ENCODE measurements at regions not wholly inside any gene's neighbourhood (a gene's known extent, or its start where the extent isn't known, plus 50 kb on each side); places are given as distances from the start of the nearest gene placed in this dataset.
"Not testable (repeated sequence)": the region's sequence is repeated elsewhere in the genome, so short reads cannot be mapped to it uniquely, and the experiment has no call there.

DNA sequence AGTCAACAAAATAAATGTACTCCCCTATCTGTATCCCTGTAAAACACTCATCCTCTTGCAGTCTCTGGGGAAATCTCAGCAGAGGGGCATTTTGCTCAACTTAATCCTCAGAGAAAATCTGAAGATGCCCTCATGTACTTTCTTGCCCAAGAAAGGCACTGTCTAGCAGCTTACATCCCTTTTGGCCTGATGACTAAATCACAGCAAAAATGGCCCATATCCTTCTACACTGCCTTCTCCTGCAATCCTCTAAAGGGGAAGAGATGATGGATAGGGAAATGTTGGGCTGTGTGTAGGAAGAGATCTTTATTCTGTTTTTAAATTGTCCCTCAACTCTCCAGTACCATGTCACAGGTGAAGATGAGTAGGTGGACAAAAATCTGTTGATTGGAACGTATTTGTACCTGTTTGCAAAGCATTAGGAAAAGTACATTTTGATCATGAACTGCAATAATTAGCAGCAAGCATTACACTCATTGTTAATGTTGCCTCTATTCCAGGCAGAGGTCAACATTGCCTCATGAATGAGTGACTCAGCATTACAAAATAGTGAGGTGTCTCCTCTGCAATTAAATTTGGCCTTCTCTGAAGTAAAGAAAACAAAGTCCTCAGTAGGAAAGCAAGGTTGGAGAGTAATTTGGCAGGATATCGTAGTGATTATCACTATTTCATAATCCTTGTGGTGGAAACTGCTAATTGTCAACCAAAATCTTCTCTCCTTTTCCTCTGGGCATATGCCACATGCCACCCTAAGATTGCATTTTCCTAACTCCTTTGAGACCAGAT, 172.4 kb upstream of the CAND1 start:
- no peak overlapping the region for H3K4me3 Mint-ChIP-seq (ENCODE audit: unreplicated experiment)
- no peaks in the 10 kb centered on the region for H3K36me3 Mint-ChIP-seq (ENCODE audit: unreplicated experiment)
- H3K9me3 Mint-ChIP-seq (ENCODE audit: unreplicated experiment), result no peaks in the 10 kb centered on the region
- H3K4me1 Mint-ChIP-seq (ENCODE audit: low read depth, unreplicated experiment), result no peaks in the 10 kb centered on the region
- no peak for TF ChIP-seq CTCF (IDR thresholded peaks at IDR 0.05; ENCODE audit: partially characterized antibody, unreplicated experiment)
- no peaks in the 10 kb centered on the region for H3K27me3 Mint-ChIP-seq (ENCODE audit: unreplicated experiment)
- DNase-seq, result no peak
- H3K27ac Mint-ChIP-seq (ENCODE audit: unreplicated experiment), result no peak overlapping the region

DNA sequence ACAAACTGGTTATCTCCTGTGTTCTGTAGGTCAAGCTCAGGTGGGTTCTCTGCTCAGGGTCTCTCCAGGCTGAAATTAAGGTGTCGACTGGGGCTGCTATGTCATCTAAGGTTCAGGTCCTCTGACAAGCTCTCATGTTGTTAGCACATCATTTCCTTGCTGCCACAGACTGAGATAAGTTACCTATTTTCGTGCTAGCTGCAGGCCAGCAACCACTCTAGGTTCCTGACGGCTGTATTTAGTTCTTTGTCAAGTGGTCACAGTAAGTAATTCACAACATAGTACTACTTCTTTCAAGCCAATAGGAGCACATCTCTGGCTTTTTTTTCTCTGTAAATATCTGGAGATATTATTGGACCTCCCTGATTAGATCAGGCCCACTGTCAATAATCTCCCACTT, 169.3 kb upstream of the CAND1 start:
- H3K36me3 Mint-ChIP-seq (ENCODE audit: unreplicated experiment), result peaks cover 6% of the 10 kb centered on the region

DNA sequence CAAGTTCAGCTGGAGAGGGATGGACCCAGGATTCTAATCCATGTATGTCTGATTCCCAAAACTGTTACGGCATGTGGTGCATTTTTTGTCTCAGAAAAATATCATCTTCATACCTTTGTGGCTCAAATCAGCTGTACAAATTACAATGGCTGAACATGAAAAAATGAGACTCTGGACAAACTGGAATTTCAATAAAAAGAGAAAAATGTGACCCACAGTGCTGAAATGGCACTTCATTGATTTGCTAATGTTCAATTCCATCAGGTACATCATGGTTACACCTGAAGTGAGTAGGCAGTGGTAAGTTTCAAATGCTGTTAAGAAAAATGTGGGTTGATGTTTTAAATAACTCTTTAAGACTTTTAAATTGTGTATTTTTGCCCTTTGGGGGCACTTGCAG, 165.6 kb upstream of the CAND1 start:
- DNase-seq, result no peak
- peaks cover 33% of the 10 kb centered on the region for H3K36me3 Mint-ChIP-seq (ENCODE audit: unreplicated experiment)
- peaks cover 6% of the 10 kb centered on the region for H3K9me3 Mint-ChIP-seq (ENCODE audit: unreplicated experiment)
- H3K27me3 Mint-ChIP-seq (ENCODE audit: unreplicated experiment), result no peaks in the 10 kb centered on the region
- no peak overlapping the region for H3K27ac Mint-ChIP-seq (ENCODE audit: unreplicated experiment)
- no peak for TF ChIP-seq CTCF (IDR thresholded peaks at IDR 0.05; ENCODE audit: partially characterized antibody, unreplicated experiment)
- no peaks in the 10 kb centered on the region for H3K4me1 Mint-ChIP-seq (ENCODE audit: low read depth, unreplicated experiment)
- H3K4me3 Mint-ChIP-seq (ENCODE audit: unreplicated experiment), result no peak overlapping the region

More for the DNA sequence above, 169.3 kb upstream of the CAND1 start:
- TF ChIP-seq CTCF (IDR thresholded peaks at IDR 0.05; ENCODE audit: partially characterized antibody, unreplicated experiment), result no peak
- Mint-ChIP-seq H3K27me3 (ENCODE audit: unreplicated experiment) (no peaks in the 10 kb centered on the region), H3K27ac (ENCODE audit: unreplicated experiment) (no peak overlapping the region), H3K4me3 (ENCODE audit: unreplicated experiment) (no peak overlapping the region), H3K9me3 (ENCODE audit: unreplicated experiment) (no peaks in the 10 kb centered on the region), H3K4me1 (ENCODE audit: low read depth, unreplicated experiment) (no peaks in the 10 kb centered on the region)
- no peak for DNase-seq

- Mint-ChIP-seq H3K4me3 (ENCODE audit: unreplicated experiment) (no peak overlapping the region), H3K27ac (ENCODE audit: unreplicated experiment) (no peak overlapping the region), H3K9me3 (ENCODE audit: unreplicated experiment) (peaks cover 6% of the 10 kb centered on the region), H3K4me1 (ENCODE audit: low read depth, unreplicated experiment) (no peaks in the 10 kb centered on the region), H3K36me3 (ENCODE audit: unreplicated experiment) (peaks cover 33% of the 10 kb centered on the region), H3K27me3 (ENCODE audit: unreplicated experiment) (no peaks in the 10 kb centered on the region)
- DNase-seq, result no peak
- no peak for TF ChIP-seq CTCF (IDR thresholded peaks at IDR 0.05; ENCODE audit: partially characterized antibody, unreplicated experiment)
Observed at GRCh38 chr12:67107235-67107634, 161.9 kb upstream of the CAND1 start.

DNA sequence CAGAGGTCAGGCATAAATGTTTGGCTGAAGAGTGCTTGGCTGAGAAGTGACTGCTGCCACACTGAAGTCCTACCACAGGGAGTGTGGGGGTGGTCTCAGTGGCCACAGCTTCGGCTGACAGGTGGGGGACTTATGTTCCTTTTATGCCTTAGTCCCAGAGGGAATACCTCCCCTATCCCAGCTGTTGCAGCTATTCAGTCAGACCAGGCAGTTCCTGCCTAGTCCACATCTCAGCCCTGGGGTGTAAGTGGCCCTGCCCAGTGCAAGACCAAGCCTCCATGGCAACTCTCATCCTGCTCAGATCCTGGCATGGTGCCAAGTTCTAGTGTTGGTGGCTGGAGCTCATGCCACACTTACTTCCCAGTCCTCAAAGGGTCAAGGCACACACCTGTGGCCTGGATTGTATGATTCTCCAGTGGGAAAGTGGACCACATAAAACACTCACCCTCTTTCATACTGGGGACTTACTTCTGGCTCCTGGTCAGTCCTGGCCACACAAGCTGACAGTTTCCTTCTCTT, 161.3 kb upstream of the CAND1 start:
- Mint-ChIP-seq H3K36me3 (ENCODE audit: unreplicated experiment) (peaks cover 33% of the 10 kb centered on the region), H3K9me3 (ENCODE audit: unreplicated experiment) (peaks cover 6% of the 10 kb centered on the region), H3K27ac (ENCODE audit: unreplicated experiment) (no peak overlapping the region), H3K27me3 (ENCODE audit: unreplicated experiment) (no peaks in the 10 kb centered on the region), H3K4me1 (ENCODE audit: low read depth, unreplicated experiment) (no peaks in the 10 kb centered on the region), H3K4me3 (ENCODE audit: unreplicated experiment) (no peak overlapping the region)
- no peak for DNase-seq
- TF ChIP-seq CTCF (IDR thresholded peaks at IDR 0.05; ENCODE audit: partially characterized antibody, unreplicated experiment), result no peak

DNA sequence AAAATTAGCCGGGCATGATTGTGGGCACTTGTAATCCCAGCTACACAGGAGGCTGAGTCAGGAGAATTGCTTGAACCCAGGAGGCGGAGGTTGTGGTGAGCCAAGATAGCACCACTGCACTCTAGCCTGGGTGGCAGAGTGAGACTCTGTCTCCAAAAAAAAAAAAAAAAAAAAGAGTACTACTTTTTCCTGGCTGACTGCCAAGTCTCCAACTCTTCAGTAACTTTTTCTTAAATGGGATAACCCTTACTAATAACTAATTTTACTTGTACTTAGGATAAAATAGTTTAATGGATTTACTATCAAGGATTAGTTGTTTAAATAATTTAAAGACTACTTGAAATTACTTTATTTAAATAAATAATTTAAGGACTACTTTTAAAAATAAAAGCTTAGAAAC, 158.8 kb upstream of the CAND1 start:
- not testable (repeated sequence) for H3K27ac Mint-ChIP-seq (ENCODE audit: unreplicated experiment); H3K27me3 Mint-ChIP-seq (ENCODE audit: unreplicated experiment); H3K4me3 Mint-ChIP-seq (ENCODE audit: unreplicated experiment); DNase-seq; H3K4me1 Mint-ChIP-seq (ENCODE audit: low read depth, unreplicated experiment); H3K9me3 Mint-ChIP-seq (ENCODE audit: unreplicated experiment)
- H3K36me3 Mint-ChIP-seq (ENCODE audit: unreplicated experiment), result peaks cover 25% of the 10 kb centered on the region
